HCT116 (cell line): ENCODE measurements at regions not wholly inside any gene's neighbourhood (a gene's known extent, or its start where the extent isn't known, plus 50 kb on each side); places are given as distances from the start of the nearest gene placed in this dataset.

Experiments
- ATAC-seq: fragments of 200-7000 bp; cut with Tn5 transposase; 2 replicates; pipeline ENCODE4 v1.9.1; 2020; ENCODE audit warnings: mild to moderate bottlenecking, moderate library complexity
- BruUV-seq: library from RNA; stranded (reverse); fragments of 400-500 nt; replicated peaks from 2 replicates; lab custom pipeline; 2021; lab: Mats Ljungman, UMichigan
- CTCF ChIA-PET: fragments of 300-600 bp; sonication (Branson Sonifier 250); formaldehyde crosslinking; loops from one replicate; lab custom pipeline; 2021; ENCODE audit warnings: antibody characterized with exemption; lab: Charles Lee
- POLR2A ChIA-PET: fragments of 300-600, 350-600 bp; sonication (Branson Sonifier 250); formaldehyde crosslinking; loops from one replicate; lab custom pipeline; 2021; ENCODE audit warnings: antibody characterized with exemption; lab: Charles Lee
- RAD21 ChIA-PET, 2 experiments: fragments of 300-600 bp; sonication (Branson Sonifier 250); formaldehyde crosslinking; loops; one replicate each; lab custom pipeline; 2023; ENCODE audit warnings: low total read pairs in 2 of 2; ENCODE audit not compliant: uncharacterized antibody in 2 of 2, unreplicated experiment in 2 of 2, low non-redundant PET in 1 of 2; lab: Charles Lee
- DNase-seq: peaks from one replicate; pipeline ENCODE4 v3.0.0-alpha.2; 2010; ENCODE audit warnings: low read depth, low spot score
- H2AFZ ChIP-seq: fragments of 200-600 bp; shearing (Covaris generic), sonication (generic); 2 replicates; pipeline ENCODE4 v1.6.1; 2017; ENCODE audit warnings: low read depth, mixed run types, mixed read lengths, antibody characterized with exemption, low read length; ENCODE audit not compliant: poor library complexity, severe bottlenecking
- H3K27ac ChIP-seq: 2 replicates; pipeline ENCODE4 v1.5.1; 2012; ENCODE audit warnings: low read depth, low read length
- H3K27me3 ChIP-seq: fragments of 200-600 bp; sonication (generic); 2 replicates; pipeline ENCODE4 v1.6.1; 2016; ENCODE audit warnings: mixed run types, low read length, mixed read lengths; ENCODE audit not compliant: insufficient read depth
- H3K36me3 ChIP-seq, 2 experiments: fragments of 200-500 bp in 1 of 2; fragments of 200-600 bp in 1 of 2; sonication (Bioruptor generic) in 1 of 2; sonication (generic) in 1 of 2; 2 replicates each; pipeline versions ENCODE4 v1.5.1 to v1.6.1; 2014 to 2016; ENCODE audit warnings: low read length in 2 of 2, inconsistent platforms in 1 of 2, mixed read lengths in 1 of 2, mixed run types in 1 of 2; ENCODE audit not compliant: insufficient read depth in 2 of 2, control insufficient read depth in 1 of 2
- H3K4me1 ChIP-seq, 2 experiments: fragments of 200-600 bp in 1 of 2; sonication (generic) in 1 of 2; 2 replicates each; pipeline versions ENCODE4 v1.5.1 to v1.6.1; 2012 to 2017; ENCODE audit warnings: low read length in 2 of 2, inconsistent platforms in 1 of 2, mild to moderate bottlenecking in 1 of 2, mixed read lengths in 1 of 2, mixed run types in 1 of 2, moderate library complexity in 1 of 2; ENCODE audit not compliant: insufficient read depth in 2 of 2, control insufficient read depth in 1 of 2
- H3K4me2 ChIP-seq: fragments of 200-600 bp; sonication (generic); 2 replicates; pipeline ENCODE4 v1.6.1; 2017; ENCODE audit warnings: mixed run types, low read length, mixed read lengths
- H3K4me3 ChIP-seq, 2 experiments: fragments of 200-600 bp in 1 of 2; sonication (generic) in 1 of 2; replicated peaks in 1 of 2; 2 replicates each; pipeline ENCODE4 v1.5.1; 2011 to 2016; ENCODE audit warnings: low read length in 2 of 2, control low read depth in 1 of 2, low read depth in 1 of 2, mild to moderate bottlenecking in 1 of 2, mixed read lengths in 1 of 2, mixed run types in 1 of 2
- H3K79me2 ChIP-seq: fragments of 200-600 bp; sonication (generic); 2 replicates; pipeline ENCODE4 v1.6.1; 2017; ENCODE audit warnings: mild to moderate bottlenecking, mixed run types, low read length, moderate library complexity, mixed read lengths; ENCODE audit not compliant: insufficient read depth
- H3K9ac ChIP-seq: fragments of 200-600 bp; sonication (generic); 2 replicates; pipeline ENCODE4 v1.6.1; 2016; ENCODE audit warnings: low read length, mixed read lengths
- H3K9me2 ChIP-seq: fragments of 200-600 bp; sonication (generic), shearing (Covaris generic); 2 replicates; pipeline ENCODE4 v1.6.1; 2017; ENCODE audit warnings: mixed run types, mild to moderate bottlenecking, moderate library complexity; ENCODE audit not compliant: insufficient read depth
- H3K9me3 ChIP-seq, 2 experiments: fragments of 200-500 bp in 1 of 2; fragments of 200-600 bp in 1 of 2; sonication (Bioruptor generic) in 1 of 2; sonication (generic) in 1 of 2; 2 replicates each; pipeline ENCODE4 v1.6.1; 2014 to 2017; ENCODE audit warnings: low read length in 2 of 2, mixed read lengths in 2 of 2, inconsistent platforms in 1 of 2, low read depth in 1 of 2, mild to moderate bottlenecking in 1 of 2, mixed run types in 1 of 2, moderate library complexity in 1 of 2; ENCODE audit not compliant: control insufficient read depth in 1 of 2, insufficient read depth in 1 of 2
- H4K20me1 ChIP-seq: fragments of 200-600 bp; sonication (generic), shearing (Covaris generic); 2 replicates; pipeline ENCODE4 v1.6.1; 2017; ENCODE audit warnings: mixed run types, mild to moderate bottlenecking, moderate library complexity; ENCODE audit not compliant: insufficient read depth
- CBX3 ChIP-seq: IDR thresholded peaks from 2 replicates; pipeline ENCODE4 v1.6.1; 2012; ENCODE audit warnings: low read depth
- EGR1 ChIP-seq: IDR thresholded peaks from 2 replicates; pipeline ENCODE4 v1.6.1; 2012; ENCODE audit warnings: low read depth
- ELF1 ChIP-seq: IDR thresholded peaks from 2 replicates; pipeline ENCODE4 v1.6.1; 2012; ENCODE audit warnings: low read depth, borderline replicate concordance
- EZH2 ChIP-seq: fragments of 200-600 bp; sonication (generic); IDR thresholded peaks from 2 replicates; pipeline ENCODE4 v1.6.1; 2017; ENCODE audit warnings: antibody characterized with exemption, mixed run types
- FOSL1 ChIP-seq: IDR thresholded peaks from 2 replicates; pipeline ENCODE4 v1.6.1; 2012; ENCODE audit warnings: low read depth
- JUND ChIP-seq: IDR thresholded peaks from 2 replicates; pipeline ENCODE4 v1.6.1; 2012
- POLR2A ChIP-seq: IDR thresholded peaks from 2 replicates; pipeline ENCODE4 v1.7.0; 2011; ENCODE audit warnings: borderline replicate concordance; ENCODE audit not compliant: insufficient read depth, insufficient read length; ENCODE audit errors: extremely low read depth
- RAD21 ChIP-seq: IDR thresholded peaks from 2 replicates; pipeline ENCODE4 v1.6.1; 2012; ENCODE audit warnings: low read depth, mild to moderate bottlenecking
- SP1 ChIP-seq: IDR thresholded peaks from 2 replicates; pipeline ENCODE4 v1.6.1; 2012; ENCODE audit warnings: low read depth
- SRF ChIP-seq: IDR thresholded peaks from 2 replicates; pipeline ENCODE4 v1.6.1; 2012; ENCODE audit warnings: low read depth
- YY1 ChIP-seq: IDR thresholded peaks from 2 replicates; pipeline ENCODE4 v1.6.1; 2011; ENCODE audit warnings: low read length, low read depth, moderate library complexity, mild to moderate bottlenecking; ENCODE audit not compliant: insufficient replicate concordance; ENCODE audit errors: extremely low read depth
- ZFX ChIP-seq: fragments of 450-650 bp; IDR thresholded peaks from 2 replicates; pipeline ENCODE4 v1.6.1; 2017
- ZNF274 ChIP-seq: fragments of 200-500 bp; sonication (Bioruptor generic); IDR thresholded peaks from 2 replicates; pipeline ENCODE4 v1.6.1; 2014; ENCODE audit warnings: mild to moderate bottlenecking, low read depth, low read length, inconsistent platforms
- intact Hi-C: fragments of 100-400 bp; cut with micrococcal nuclease; formaldehyde crosslinking; loops from 2 replicates; pipeline ENCODE4 v1.10.0; 2022
- TF ChIP-seq, protein P1 (sequence below): IDR thresholded peaks from 2 replicates; pipeline ENCODE4 v1.6.1; 2012
- TF ChIP-seq, protein P2 (sequence below): IDR thresholded peaks from 2 replicates; pipeline ENCODE4 v1.6.1; 2012
- TF ChIP-seq, protein P3 (sequence below): IDR thresholded peaks from 2 replicates; pipeline ENCODE4 v1.6.1; 2012; ENCODE audit warnings: low read depth
- TF ChIP-seq, protein P4 (sequence below): IDR thresholded peaks from 2 replicates; pipeline ENCODE4 v1.6.1; 2011; ENCODE audit warnings: mild to moderate bottlenecking, low read length, moderate library complexity; ENCODE audit not compliant: insufficient replicate concordance; ENCODE audit errors: extremely low read depth
- TF ChIP-seq, protein P5 (sequence below), 3 experiments: fragments of 200-600 bp in 1 of 3; sonication (generic) in 1 of 3; IDR thresholded peaks in 2 of 3; conservative IDR thresholded peaks in 1 of 3; 2 replicates each; pipeline ENCODE4 v1.5.1; 2012 to 2017; ENCODE audit warnings: low read depth in 2 of 3, low read length in 2 of 3, antibody characterized with exemption in 1 of 3, borderline replicate concordance in 1 of 3, control low read depth in 1 of 3, mild to moderate bottlenecking in 1 of 3, mixed read lengths in 1 of 3, mixed run types in 1 of 3, moderate library complexity in 1 of 3; ENCODE audit not compliant: insufficient read depth in 1 of 3

DNA sequence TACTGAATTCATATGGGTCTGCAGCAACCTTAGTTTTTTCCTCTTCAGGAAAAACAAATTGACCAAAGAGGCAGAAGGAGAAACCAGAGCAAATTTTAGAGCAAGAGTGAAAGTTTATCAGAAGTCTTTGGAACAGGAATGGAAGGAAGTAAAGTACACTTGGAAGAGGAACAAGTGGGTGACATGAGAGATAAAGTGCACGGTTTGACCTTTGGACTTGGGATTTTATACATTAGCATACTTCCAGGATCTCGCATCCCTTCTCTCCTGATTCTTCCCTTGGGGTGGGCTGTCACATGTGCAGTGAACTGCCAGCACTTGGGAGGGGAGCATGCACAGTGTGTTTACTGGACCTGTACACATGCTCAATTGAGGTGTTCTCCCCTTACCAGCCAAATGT is 754.8 kb upstream of the ADAMTS5 start:
- CTCF ChIA-PET, result no interaction called here
- ATAC-seq, result no peak
- intact Hi-C loops, result no loop called here

More for the DNA sequence above, 754.8 kb upstream of the ADAMTS5 start:
- H3K4me3 ChIP-seq, result no peak overlapping the region
- H3K9ac ChIP-seq, result no peak overlapping the region
- POLR2A ChIA-PET, result no interaction called here
- H2AFZ ChIP-seq, result no peak overlapping the region
- no peak overlapping the region for H3K4me2 ChIP-seq
- no peaks in the 10 kb centered on the region for H3K79me2 ChIP-seq
- TF ChIP-seq, protein P1, sequence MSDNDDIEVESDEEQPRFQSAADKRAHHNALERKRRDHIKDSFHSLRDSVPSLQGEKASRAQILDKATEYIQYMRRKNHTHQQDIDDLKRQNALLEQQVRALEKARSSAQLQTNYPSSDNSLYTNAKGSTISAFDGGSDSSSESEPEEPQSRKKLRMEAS, result no peak
- TF ChIP-seq POLR2A (no peak), SP1 (no peak), ELF1 (no peak), YY1 (no peak), FOSL1 (no peak), ZFX (no peak), JUND (no peak), SRF (no peak), EGR1 (no peak), RAD21 (no peak), CBX3 (no peak), ZNF274 (no peak), EZH2 (no peak)
- TF ChIP-seq, protein P2, sequence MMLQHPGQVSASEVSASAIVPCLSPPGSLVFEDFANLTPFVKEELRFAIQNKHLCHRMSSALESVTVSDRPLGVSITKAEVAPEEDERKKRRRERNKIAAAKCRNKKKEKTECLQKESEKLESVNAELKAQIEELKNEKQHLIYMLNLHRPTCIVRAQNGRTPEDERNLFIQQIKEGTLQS, result no peak
- TF ChIP-seq, protein P3, sequence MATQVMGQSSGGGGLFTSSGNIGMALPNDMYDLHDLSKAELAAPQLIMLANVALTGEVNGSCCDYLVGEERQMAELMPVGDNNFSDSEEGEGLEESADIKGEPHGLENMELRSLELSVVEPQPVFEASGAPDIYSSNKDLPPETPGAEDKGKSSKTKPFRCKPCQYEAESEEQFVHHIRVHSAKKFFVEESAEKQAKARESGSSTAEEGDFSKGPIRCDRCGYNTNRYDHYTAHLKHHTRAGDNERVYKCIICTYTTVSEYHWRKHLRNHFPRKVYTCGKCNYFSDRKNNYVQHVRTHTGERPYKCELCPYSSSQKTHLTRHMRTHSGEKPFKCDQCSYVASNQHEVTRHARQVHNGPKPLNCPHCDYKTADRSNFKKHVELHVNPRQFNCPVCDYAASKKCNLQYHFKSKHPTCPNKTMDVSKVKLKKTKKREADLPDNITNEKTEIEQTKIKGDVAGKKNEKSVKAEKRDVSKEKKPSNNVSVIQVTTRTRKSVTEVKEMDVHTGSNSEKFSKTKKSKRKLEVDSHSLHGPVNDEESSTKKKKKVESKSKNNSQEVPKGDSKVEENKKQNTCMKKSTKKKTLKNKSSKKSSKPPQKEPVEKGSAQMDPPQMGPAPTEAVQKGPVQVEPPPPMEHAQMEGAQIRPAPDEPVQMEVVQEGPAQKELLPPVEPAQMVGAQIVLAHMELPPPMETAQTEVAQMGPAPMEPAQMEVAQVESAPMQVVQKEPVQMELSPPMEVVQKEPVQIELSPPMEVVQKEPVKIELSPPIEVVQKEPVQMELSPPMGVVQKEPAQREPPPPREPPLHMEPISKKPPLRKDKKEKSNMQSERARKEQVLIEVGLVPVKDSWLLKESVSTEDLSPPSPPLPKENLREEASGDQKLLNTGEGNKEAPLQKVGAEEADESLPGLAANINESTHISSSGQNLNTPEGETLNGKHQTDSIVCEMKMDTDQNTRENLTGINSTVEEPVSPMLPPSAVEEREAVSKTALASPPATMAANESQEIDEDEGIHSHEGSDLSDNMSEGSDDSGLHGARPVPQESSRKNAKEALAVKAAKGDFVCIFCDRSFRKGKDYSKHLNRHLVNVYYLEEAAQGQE, result no peak
- TF ChIP-seq, protein P4, sequence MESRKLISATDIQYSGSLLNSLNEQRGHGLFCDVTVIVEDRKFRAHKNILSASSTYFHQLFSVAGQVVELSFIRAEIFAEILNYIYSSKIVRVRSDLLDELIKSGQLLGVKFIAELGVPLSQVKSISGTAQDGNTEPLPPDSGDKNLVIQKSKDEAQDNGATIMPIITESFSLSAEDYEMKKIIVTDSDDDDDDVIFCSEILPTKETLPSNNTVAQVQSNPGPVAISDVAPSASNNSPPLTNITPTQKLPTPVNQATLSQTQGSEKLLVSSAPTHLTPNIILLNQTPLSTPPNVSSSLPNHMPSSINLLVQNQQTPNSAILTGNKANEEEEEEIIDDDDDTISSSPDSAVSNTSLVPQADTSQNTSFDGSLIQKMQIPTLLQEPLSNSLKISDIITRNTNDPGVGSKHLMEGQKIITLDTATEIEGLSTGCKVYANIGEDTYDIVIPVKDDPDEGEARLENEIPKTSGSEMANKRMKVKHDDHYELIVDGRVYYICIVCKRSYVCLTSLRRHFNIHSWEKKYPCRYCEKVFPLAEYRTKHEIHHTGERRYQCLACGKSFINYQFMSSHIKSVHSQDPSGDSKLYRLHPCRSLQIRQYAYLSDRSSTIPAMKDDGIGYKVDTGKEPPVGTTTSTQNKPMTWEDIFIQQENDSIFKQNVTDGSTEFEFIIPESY, result no peak
- TF ChIP-seq, protein P5, sequence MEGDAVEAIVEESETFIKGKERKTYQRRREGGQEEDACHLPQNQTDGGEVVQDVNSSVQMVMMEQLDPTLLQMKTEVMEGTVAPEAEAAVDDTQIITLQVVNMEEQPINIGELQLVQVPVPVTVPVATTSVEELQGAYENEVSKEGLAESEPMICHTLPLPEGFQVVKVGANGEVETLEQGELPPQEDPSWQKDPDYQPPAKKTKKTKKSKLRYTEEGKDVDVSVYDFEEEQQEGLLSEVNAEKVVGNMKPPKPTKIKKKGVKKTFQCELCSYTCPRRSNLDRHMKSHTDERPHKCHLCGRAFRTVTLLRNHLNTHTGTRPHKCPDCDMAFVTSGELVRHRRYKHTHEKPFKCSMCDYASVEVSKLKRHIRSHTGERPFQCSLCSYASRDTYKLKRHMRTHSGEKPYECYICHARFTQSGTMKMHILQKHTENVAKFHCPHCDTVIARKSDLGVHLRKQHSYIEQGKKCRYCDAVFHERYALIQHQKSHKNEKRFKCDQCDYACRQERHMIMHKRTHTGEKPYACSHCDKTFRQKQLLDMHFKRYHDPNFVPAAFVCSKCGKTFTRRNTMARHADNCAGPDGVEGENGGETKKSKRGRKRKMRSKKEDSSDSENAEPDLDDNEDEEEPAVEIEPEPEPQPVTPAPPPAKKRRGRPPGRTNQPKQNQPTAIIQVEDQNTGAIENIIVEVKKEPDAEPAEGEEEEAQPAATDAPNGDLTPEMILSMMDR (IDR thresholded peaks at IDR 0.05 in 2 of 3, conservative IDR thresholded peaks at IDR 0.05 in 1 of 3; ENCODE audit: borderline replicate concordance in 1 of 3, insufficient read depth in 1 of 3, low read depth in 2 of 3, low read length in 2 of 3), result no peak
- no TSS peak for BruUV-seq
- no peaks in the 10 kb centered on the region for H3K4me1 ChIP-seq
- DNase-seq, result no peak
- H3K27me3 ChIP-seq, result no peaks in the 10 kb centered on the region
- no peaks in the 10 kb centered on the region for H4K20me1 ChIP-seq
- no peaks in the 10 kb centered on the region for H3K9me2 ChIP-seq
- no peaks in the 10 kb centered on the region for H3K36me3 ChIP-seq
- RAD21 ChIA-PET, result no interaction called here
- H3K9me3 ChIP-seq, result peaks cover 17 to 44% of the 10 kb centered on the region in 2 experiments; a peak in 2 of 4 replicates
- no peak overlapping the region for H3K27ac ChIP-seq
